ENCODE measurements at regions not wholly inside any gene's neighbourhood (a gene's known extent, or its start where the extent isn't known, plus 50 kb on each side); places are given as distances from the start of the nearest gene placed in this dataset.

- Histone ChIP-seq H3K4me1 (ENCODE audit: control insufficient read depth, insufficient read depth, low read length) (no peaks in the 10 kb centered on the region), H3K9me3 (ENCODE audit: control insufficient read depth, low read length) (no peaks in the 10 kb centered on the region), H3K36me3 (ENCODE audit: control insufficient read depth, insufficient read depth, low read length) (no peaks in the 10 kb centered on the region), H3K9ac (ENCODE audit: extremely low read depth, low read length, poor library complexity, severe bottlenecking) (no peak overlapping the region), H3K27ac (ENCODE audit: low read depth, low read length) (no peak overlapping the region), H3K4me3 (ENCODE audit: low read length) (no peak overlapping the region), H3K27me3 (ENCODE audit: control insufficient read depth, insufficient read depth, low read length, poor library complexity, severe bottlenecking) (no peaks in the 10 kb centered on the region)
- no peaks in the 10 kb centered on the region for H3K4me1 Mint-ChIP-seq
- H3K9me3 Mint-ChIP-seq, result peaks cover 4% of the 10 kb centered on the region
- no peak for DNase-seq
- H3K4me3 Mint-ChIP-seq, result no peak overlapping the region
- no peaks in the 10 kb centered on the region for H3K36me3 Mint-ChIP-seq (ENCODE audit: low read depth)
- H3K27me3 Mint-ChIP-seq (ENCODE audit: insufficient read depth), result peaks cover 3% of the 10 kb centered on the region
- no peak for TF ChIP-seq CTCF (conservative IDR thresholded peaks at IDR 0.05)
- H3K27ac Mint-ChIP-seq, result no peak overlapping the region
- 80 to 90% methylated on average over 1 to 2 of the region's 2 CpGs for WGBS, 2 experiments (ENCODE audit: insufficient coverage in 1 of 2, insufficient read length in 1 of 2)
These were observed 160.6 kb upstream of the IRS2 start for GRCh38 chr13:109947006-109947405.

GRCh38 chr13:109945206-109945960 is 159.0 kb upstream of the IRS2 start:
- H3K36me3 ChIP-seq (ENCODE audit: control insufficient read depth, insufficient read depth, low read length), result no peaks in the 10 kb centered on the region
- Mint-ChIP-seq H3K27me3 (ENCODE audit: insufficient read depth) (peaks cover 3% of the 10 kb centered on the region), H3K27ac (no peak overlapping the region), H3K36me3 (ENCODE audit: low read depth) (no peaks in the 10 kb centered on the region), H3K9me3 (peaks cover 4% of the 10 kb centered on the region), H3K4me3 (no peak overlapping the region), H3K4me1 (no peaks in the 10 kb centered on the region)
- DNase-seq, result no peak
- 78% methylated on average over 4 of the region's 4 CpGs; no CpG with 5 or more reads in 1 of the 2 experiments for WGBS, 2 experiments (ENCODE audit: insufficient coverage in 1 of 2, insufficient read length in 1 of 2)
- H3K4me1 ChIP-seq (ENCODE audit: control insufficient read depth, insufficient read depth, low read length), result no peaks in the 10 kb centered on the region
- H3K27me3 ChIP-seq (ENCODE audit: control insufficient read depth, insufficient read depth, low read length, poor library complexity, severe bottlenecking), result no peaks in the 10 kb centered on the region
- H3K27ac ChIP-seq (ENCODE audit: low read depth, low read length), result no peak overlapping the region
- H3K4me3 ChIP-seq (ENCODE audit: low read length), result no peak overlapping the region
- no peaks in the 10 kb centered on the region for H3K9me3 ChIP-seq (ENCODE audit: control insufficient read depth, low read length)
- TF ChIP-seq CTCF (conservative IDR thresholded peaks at IDR 0.05), result no peak
- H3K9ac ChIP-seq (ENCODE audit: extremely low read depth, low read length, poor library complexity, severe bottlenecking), result no peak overlapping the region

- H3K9me3 ChIP-seq (ENCODE audit: control insufficient read depth, low read length), result no peaks in the 10 kb centered on the region
- no peaks in the 10 kb centered on the region for H3K4me1 ChIP-seq (ENCODE audit: control insufficient read depth, insufficient read depth, low read length)
- no peak for DNase-seq
- H3K9ac ChIP-seq (ENCODE audit: extremely low read depth, low read length, poor library complexity, severe bottlenecking), result no peak overlapping the region
- peaks cover 4% of the 10 kb centered on the region for H3K9me3 Mint-ChIP-seq
- H3K27ac Mint-ChIP-seq, result no peak overlapping the region
- no peaks in the 10 kb centered on the region for H3K27me3 Mint-ChIP-seq (ENCODE audit: insufficient read depth)
- no peak overlapping the region for H3K27ac ChIP-seq (ENCODE audit: low read depth, low read length)
- no peaks in the 10 kb centered on the region for H3K4me1 Mint-ChIP-seq
- WGBS, 2 experiments (ENCODE audit: insufficient coverage in 1 of 2, insufficient read length in 1 of 2), result 88 to 94% methylated on average over 2 to 7 of the region's 7 CpGs
- H3K36me3 ChIP-seq (ENCODE audit: control insufficient read depth, insufficient read depth, low read length), result no peaks in the 10 kb centered on the region
- H3K4me3 Mint-ChIP-seq, result no peak overlapping the region
- H3K27me3 ChIP-seq (ENCODE audit: control insufficient read depth, insufficient read depth, low read length, poor library complexity, severe bottlenecking), result no peaks in the 10 kb centered on the region
- no peak overlapping the region for H3K4me3 ChIP-seq (ENCODE audit: low read length)
- no peak for TF ChIP-seq CTCF (conservative IDR thresholded peaks at IDR 0.05)
- no peaks in the 10 kb centered on the region for H3K36me3 Mint-ChIP-seq (ENCODE audit: low read depth)
These were observed 155.6 kb upstream of the IRS2 start for GRCh38 chr13:109941951-109942350.
